Right lobe of liver (tissue), 4 donors: ENCODE measurements at regions not wholly inside any gene's neighbourhood (a gene's known extent, or its start where the extent isn't known, plus 50 kb on each side); places are given as distances from the start of the nearest gene placed in this dataset.

ENCODE experiments used
- POLR2A ChIP-seq: fragments of 450-650 bp; IDR thresholded peaks from one replicate; pipeline ENCODE4 v1.6.1; 2017; ENCODE audit warnings: antibody characterized with exemption, mild to moderate bottlenecking
- TF ChIP-seq, protein P1 (sequence below), 4 donors: fragments of 200-600 bp in 3 of 4; fragments of 450-650 bp in 1 of 4; IDR thresholded peaks; one replicate each; pipeline versions ENCODE4 v1.5.1 to v1.8.0; 2016 to 2022; ENCODE audit warnings: antibody characterized with exemption in 4 of 4, mild to moderate bottlenecking in 2 of 4
- donor health status: DM: no; HTN: no; CAD: no.
- donor health status: DM: no; HTN: no; CAD: no.
- donor health status: DM: no; HTN: yes; CAD: no.

- TF ChIP-seq, protein P1, sequence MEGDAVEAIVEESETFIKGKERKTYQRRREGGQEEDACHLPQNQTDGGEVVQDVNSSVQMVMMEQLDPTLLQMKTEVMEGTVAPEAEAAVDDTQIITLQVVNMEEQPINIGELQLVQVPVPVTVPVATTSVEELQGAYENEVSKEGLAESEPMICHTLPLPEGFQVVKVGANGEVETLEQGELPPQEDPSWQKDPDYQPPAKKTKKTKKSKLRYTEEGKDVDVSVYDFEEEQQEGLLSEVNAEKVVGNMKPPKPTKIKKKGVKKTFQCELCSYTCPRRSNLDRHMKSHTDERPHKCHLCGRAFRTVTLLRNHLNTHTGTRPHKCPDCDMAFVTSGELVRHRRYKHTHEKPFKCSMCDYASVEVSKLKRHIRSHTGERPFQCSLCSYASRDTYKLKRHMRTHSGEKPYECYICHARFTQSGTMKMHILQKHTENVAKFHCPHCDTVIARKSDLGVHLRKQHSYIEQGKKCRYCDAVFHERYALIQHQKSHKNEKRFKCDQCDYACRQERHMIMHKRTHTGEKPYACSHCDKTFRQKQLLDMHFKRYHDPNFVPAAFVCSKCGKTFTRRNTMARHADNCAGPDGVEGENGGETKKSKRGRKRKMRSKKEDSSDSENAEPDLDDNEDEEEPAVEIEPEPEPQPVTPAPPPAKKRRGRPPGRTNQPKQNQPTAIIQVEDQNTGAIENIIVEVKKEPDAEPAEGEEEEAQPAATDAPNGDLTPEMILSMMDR (IDR thresholded peaks at IDR 0.05): no peak
- TF ChIP-seq POLR2A: no peak
These were observed 172.0 kb downstream of the KATNAL1 start for GRCh38 chr13:30135351-30135750.
